ENCODE measurements at regions not wholly inside any gene's neighbourhood (a gene's known extent, or its start where the extent isn't known, plus 50 kb on each side); places are given as distances from the start of the nearest gene placed in this dataset.

DNA sequence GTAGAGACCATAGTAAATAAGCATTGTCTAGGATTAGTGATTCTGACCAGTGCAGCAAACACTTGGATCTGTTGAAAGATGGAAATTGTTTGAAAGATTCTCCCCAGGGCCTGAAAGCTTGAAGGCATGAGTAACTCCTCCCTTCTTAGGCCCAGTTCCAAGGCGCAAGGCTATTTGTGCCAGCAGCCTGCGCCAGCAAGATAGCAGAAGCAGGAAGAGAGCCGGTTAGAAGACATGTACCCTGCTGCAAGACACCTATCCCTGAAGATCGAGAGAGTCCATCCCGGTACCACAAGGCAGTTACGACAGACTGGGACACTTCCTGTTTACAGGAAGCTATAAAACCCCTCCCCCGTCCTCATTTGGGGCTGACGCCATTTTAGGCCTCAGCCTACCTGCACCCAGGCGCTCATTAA lies 72.4 kb upstream of the JADE1 start:
- intact Hi-C loops (cut with micrococcal nuclease) = no loop called here
- Mint-ChIP-seq H3K4me1 (no peaks in the 10 kb centered on the region), H3K27ac (no peak overlapping the region), H3K27me3 (no peaks in the 10 kb centered on the region), H3K9me3 (ENCODE audit: insufficient read depth) (no peaks in the 10 kb centered on the region), H3K4me3 (no peak overlapping the region)
- H3K9me3 ChIP-seq (ENCODE audit: control extremely low read depth in 1 of 3, control insufficient read depth in 2 of 3, insufficient read depth in 1 of 3, low read length in 2 of 3) = peaks cover 0 to 13% (median 0%) of the 10 kb centered on the region in 3 donors
- ChIA-PET CTCF (no interaction called here), POLR2A (no interaction called here)
- H3K36me3 ChIP-seq (replicated peaks in 1 of 2; ENCODE audit: control extremely low read depth in 1 of 2, control insufficient read depth in 1 of 2, extremely low read depth in 1 of 2, insufficient read depth in 2 of 2, low read length in 1 of 2) = no peaks in the 10 kb centered on the region
- no peak overlapping the region for H3K4me2 ChIP-seq (replicated peaks; ENCODE audit: low read depth, low read length, poor library complexity, severe bottlenecking)
- 97% methylated on average over 9 of the region's 9 CpGs for WGBS (ENCODE audit: insufficient coverage)
- ATAC-seq (ENCODE audit: low read depth) (no peak), DNase-seq (no peak)
- no peak for TF ChIP-seq EZH2 (IDR thresholded peaks at IDR 0.05; ENCODE audit: borderline replicate concordance, insufficient read depth, low read depth, low read length, poor library complexity, severe bottlenecking)
- H3K9ac ChIP-seq (ENCODE audit: low read length) = no peak overlapping the region
- no peak overlapping the region for H2AFZ ChIP-seq (ENCODE audit: insufficient read depth, low read depth, low read length, poor library complexity, severe bottlenecking)
- no peaks in the 10 kb centered on the region for H4K20me1 ChIP-seq (ENCODE audit: control insufficient read depth, insufficient read depth, low read length, poor library complexity, severe bottlenecking)
- no peaks in the 10 kb centered on the region for H3K4me1 ChIP-seq (ENCODE audit: control insufficient read depth in 2 of 2, insufficient read depth in 2 of 2, low read length in 2 of 2)
- no peaks in the 10 kb centered on the region for H3K27me3 ChIP-seq (replicated peaks in 1 of 4; ENCODE audit: control extremely low read depth in 1 of 4, control insufficient read depth in 3 of 4, insufficient read depth in 4 of 4, low read length in 3 of 4)
- H3K79me2 ChIP-seq (ENCODE audit: control insufficient read depth, insufficient read depth, low read length) = no peaks in the 10 kb centered on the region
- H3K27ac ChIP-seq (ENCODE audit: low read length in 2 of 2) = no peak overlapping the region
- H3K4me3 ChIP-seq (ENCODE audit: control extremely low read depth in 1 of 5, extremely low read depth in 1 of 5, insufficient read depth in 1 of 5, low read depth in 2 of 5, low read length in 4 of 5) = no peak overlapping the region

DNA sequence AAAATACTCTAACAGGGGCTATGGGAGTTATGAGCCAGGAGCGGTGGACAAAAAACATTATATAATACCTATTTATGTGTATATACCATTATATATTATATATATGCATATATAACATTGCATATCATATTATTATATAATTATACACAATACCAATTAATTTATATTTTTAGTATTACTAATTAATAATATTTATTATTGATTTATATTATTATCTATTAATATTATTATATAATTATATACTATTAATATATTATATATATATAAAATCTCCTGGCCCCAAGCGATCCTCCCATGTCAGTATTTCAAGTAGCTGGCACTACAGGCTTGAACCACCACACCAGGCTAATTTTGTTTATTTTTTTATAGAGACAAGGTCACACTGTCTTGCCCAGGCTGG lies 73.8 kb upstream of the JADE1 start:
- no CpG with 5 or more reads among the region's 2 CpGs for WGBS (ENCODE audit: insufficient coverage)
- CTCF ChIA-PET = no interaction called here
- ATAC-seq (ENCODE audit: low read depth) = no peak
- H3K27me3 Mint-ChIP-seq = no peaks in the 10 kb centered on the region
- H3K4me2 ChIP-seq (replicated peaks; ENCODE audit: low read depth, low read length, poor library complexity, severe bottlenecking) = no peak overlapping the region
- no peaks in the 10 kb centered on the region for H3K79me2 ChIP-seq (ENCODE audit: control insufficient read depth, insufficient read depth, low read length)
- no peaks in the 10 kb centered on the region for H3K4me1 ChIP-seq (ENCODE audit: control insufficient read depth in 2 of 2, insufficient read depth in 2 of 2, low read length in 2 of 2)
- H3K9me3 Mint-ChIP-seq (ENCODE audit: insufficient read depth) = no peaks in the 10 kb centered on the region
- TF ChIP-seq, protein P1, sequence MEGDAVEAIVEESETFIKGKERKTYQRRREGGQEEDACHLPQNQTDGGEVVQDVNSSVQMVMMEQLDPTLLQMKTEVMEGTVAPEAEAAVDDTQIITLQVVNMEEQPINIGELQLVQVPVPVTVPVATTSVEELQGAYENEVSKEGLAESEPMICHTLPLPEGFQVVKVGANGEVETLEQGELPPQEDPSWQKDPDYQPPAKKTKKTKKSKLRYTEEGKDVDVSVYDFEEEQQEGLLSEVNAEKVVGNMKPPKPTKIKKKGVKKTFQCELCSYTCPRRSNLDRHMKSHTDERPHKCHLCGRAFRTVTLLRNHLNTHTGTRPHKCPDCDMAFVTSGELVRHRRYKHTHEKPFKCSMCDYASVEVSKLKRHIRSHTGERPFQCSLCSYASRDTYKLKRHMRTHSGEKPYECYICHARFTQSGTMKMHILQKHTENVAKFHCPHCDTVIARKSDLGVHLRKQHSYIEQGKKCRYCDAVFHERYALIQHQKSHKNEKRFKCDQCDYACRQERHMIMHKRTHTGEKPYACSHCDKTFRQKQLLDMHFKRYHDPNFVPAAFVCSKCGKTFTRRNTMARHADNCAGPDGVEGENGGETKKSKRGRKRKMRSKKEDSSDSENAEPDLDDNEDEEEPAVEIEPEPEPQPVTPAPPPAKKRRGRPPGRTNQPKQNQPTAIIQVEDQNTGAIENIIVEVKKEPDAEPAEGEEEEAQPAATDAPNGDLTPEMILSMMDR (IDR thresholded peaks at IDR 0.05) = no peak
- TF ChIP-seq EZH2 (IDR thresholded peaks at IDR 0.05; ENCODE audit: borderline replicate concordance, insufficient read depth, low read depth, low read length, poor library complexity, severe bottlenecking) = no peak
- no peaks in the 10 kb centered on the region for H3K4me1 Mint-ChIP-seq
- no peaks in the 10 kb centered on the region for H3K36me3 ChIP-seq (replicated peaks in 1 of 2; ENCODE audit: control extremely low read depth in 1 of 2, control insufficient read depth in 1 of 2, extremely low read depth in 1 of 2, insufficient read depth in 2 of 2, low read length in 1 of 2)
- no peak overlapping the region for H3K4me3 Mint-ChIP-seq
- no peak overlapping the region for H3K27ac ChIP-seq (ENCODE audit: low read length in 2 of 2)
- no peaks in the 10 kb centered on the region for H3K27me3 ChIP-seq (replicated peaks in 1 of 4; ENCODE audit: control extremely low read depth in 1 of 4, control insufficient read depth in 3 of 4, insufficient read depth in 4 of 4, low read length in 3 of 4)
- H3K9ac ChIP-seq (ENCODE audit: low read length) = no peak overlapping the region
- no peak overlapping the region for H2AFZ ChIP-seq (ENCODE audit: insufficient read depth, low read depth, low read length, poor library complexity, severe bottlenecking)
- intact Hi-C loops (cut with micrococcal nuclease) = no loop called here
- H3K9me3 ChIP-seq (ENCODE audit: control extremely low read depth in 1 of 3, control insufficient read depth in 2 of 3, insufficient read depth in 1 of 3, low read length in 2 of 3) = no peaks in the 10 kb centered on the region
- no peak for DNase-seq
- H3K27ac Mint-ChIP-seq = no peak overlapping the region
- no peak overlapping the region for H3K4me3 ChIP-seq (ENCODE audit: control extremely low read depth in 1 of 5, extremely low read depth in 1 of 5, insufficient read depth in 1 of 5, low read depth in 2 of 5, low read length in 4 of 5)
- no peaks in the 10 kb centered on the region for H4K20me1 ChIP-seq (ENCODE audit: control insufficient read depth, insufficient read depth, low read length, poor library complexity, severe bottlenecking)
- POLR2A ChIA-PET = no interaction called here
